GM12892 (cell line): ENCODE measurements at regions not wholly inside any gene's neighbourhood (a gene's known extent, or its start where the extent isn't known, plus 50 kb on each side); places are given as distances from the start of the nearest gene placed in this dataset.

Experiments
- POLR2A ChIP-seq: IDR thresholded peaks from 2 replicates; pipeline ENCODE4 v1.6.1; 2011; ENCODE audit warnings: low read depth, low read length, control low read depth
- POLR2AphosphoS5 ChIP-seq: IDR thresholded peaks from 2 replicates; pipeline ENCODE4 v1.6.1; 2011; ENCODE audit warnings: low read depth, low read length, control low read depth
- TAF1 ChIP-seq: IDR thresholded peaks from 2 replicates; pipeline ENCODE4 v1.6.1; 2011; ENCODE audit warnings: low read depth, mild to moderate bottlenecking, control low read depth, low read length, borderline replicate concordance

- TF ChIP-seq POLR2AphosphoS5 (no peak), POLR2A (no peak), TAF1 (no peak)
These were observed 251.9 kb downstream of the MAT2B start for GRCh38 chr5:163757344-163757743.
